MM.1S (cell line): ENCODE measurements at regions not wholly inside any gene's neighbourhood (a gene's known extent, or its start where the extent isn't known, plus 50 kb on each side); places are given as distances from the start of the nearest gene placed in this dataset.
"Not testable (repeated sequence)": the region's sequence is repeated elsewhere in the genome, so short reads cannot be mapped to it uniquely, and the experiment has no call there.

ENCODE experiments used
- CTCF ChIP-seq: fragments of 300-600 bp; sonication (generic); IDR thresholded peaks from 2 replicates; pipeline ENCODE4 v1.5.1; 2016; ENCODE audit warnings: antibody characterized with exemption, low read length, mixed read lengths
- EZH2phosphoT487 ChIP-seq: fragments of 300-600 bp; sonication (generic); IDR thresholded peaks from 2 replicates; pipeline ENCODE4 v1.6.1; 2018; ENCODE audit warnings: antibody characterized with exemption, low read length

DNA sequence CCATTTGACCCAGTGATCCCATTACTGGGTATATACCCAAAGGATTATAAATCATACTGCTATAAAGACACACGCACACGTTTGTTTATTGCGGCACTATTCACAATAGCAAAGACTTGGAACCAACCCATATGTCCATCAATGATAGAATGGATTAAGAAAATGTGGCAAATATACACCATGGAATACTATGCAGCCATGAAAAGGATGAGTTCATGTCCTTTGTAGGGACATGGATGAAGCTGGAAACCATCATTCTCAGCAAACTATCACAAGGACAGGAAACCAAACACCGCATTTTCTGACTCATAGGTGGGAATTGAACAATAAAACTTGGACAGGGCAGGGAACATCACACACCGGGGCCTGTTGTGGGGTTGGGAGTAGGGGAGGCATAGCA, 213.9 kb downstream of the S1PR1 start:
- TF ChIP-seq EZH2phosphoT487, CTCF: not testable (repeated sequence)
